ENCODE measurements at regions not wholly inside any gene's neighbourhood (a gene's known extent, or its start where the extent isn't known, plus 50 kb on each side); places are given as distances from the start of the nearest gene placed in this dataset.

DNA sequence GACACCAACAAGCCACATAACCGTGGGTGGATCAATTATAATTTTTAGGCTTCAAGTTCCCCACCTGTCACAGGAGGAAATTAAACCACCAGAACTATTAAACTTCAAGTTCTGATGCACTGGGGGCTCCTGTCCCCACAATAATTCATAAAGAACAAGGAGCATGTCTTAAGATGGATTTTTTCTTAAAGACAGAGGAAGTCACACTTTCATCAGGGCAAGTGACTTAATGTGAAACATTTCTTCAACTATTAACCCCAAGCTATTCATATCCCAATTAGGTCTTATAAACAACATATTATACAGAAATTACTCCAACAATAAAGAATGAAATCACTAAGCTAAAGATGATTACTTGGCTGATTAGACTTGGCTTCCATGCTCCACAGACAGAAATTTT, 292.5 kb downstream of the ETAA1 start:
- intact Hi-C loops (cut with DNase I): no loop called here
- H3K27me3 ChIP-seq: no peaks in the 10 kb centered on the region
- no peak overlapping the region for H3K27ac ChIP-seq
- H3K36me3 ChIP-seq (replicated peaks in 1 of 2; ENCODE audit: insufficient read depth in 1 of 2, low read depth in 2 of 2): no peaks in the 10 kb centered on the region
- no peak overlapping the region for H3K4me3 ChIP-seq
- no peaks in the 10 kb centered on the region for H3K9me3 ChIP-seq
- ATAC-seq (no peak), DNase-seq (no peak)
- no peaks in the 10 kb centered on the region for H3K4me1 ChIP-seq
- TF ChIP-seq, protein P1, sequence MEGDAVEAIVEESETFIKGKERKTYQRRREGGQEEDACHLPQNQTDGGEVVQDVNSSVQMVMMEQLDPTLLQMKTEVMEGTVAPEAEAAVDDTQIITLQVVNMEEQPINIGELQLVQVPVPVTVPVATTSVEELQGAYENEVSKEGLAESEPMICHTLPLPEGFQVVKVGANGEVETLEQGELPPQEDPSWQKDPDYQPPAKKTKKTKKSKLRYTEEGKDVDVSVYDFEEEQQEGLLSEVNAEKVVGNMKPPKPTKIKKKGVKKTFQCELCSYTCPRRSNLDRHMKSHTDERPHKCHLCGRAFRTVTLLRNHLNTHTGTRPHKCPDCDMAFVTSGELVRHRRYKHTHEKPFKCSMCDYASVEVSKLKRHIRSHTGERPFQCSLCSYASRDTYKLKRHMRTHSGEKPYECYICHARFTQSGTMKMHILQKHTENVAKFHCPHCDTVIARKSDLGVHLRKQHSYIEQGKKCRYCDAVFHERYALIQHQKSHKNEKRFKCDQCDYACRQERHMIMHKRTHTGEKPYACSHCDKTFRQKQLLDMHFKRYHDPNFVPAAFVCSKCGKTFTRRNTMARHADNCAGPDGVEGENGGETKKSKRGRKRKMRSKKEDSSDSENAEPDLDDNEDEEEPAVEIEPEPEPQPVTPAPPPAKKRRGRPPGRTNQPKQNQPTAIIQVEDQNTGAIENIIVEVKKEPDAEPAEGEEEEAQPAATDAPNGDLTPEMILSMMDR (IDR thresholded peaks at IDR 0.05): no peak
- no peak for TF ChIP-seq POLR2A (IDR thresholded peaks at IDR 0.05)
- 50 to 56% methylated on average over 1 of the region's 1 CpG for WGBS, 2 donors

- intact Hi-C loops (cut with DNase I): no loop called here
- DNase-seq (peak in 2 of 4 donors; percentile 18 to 26), ATAC-seq (no peak)
- Histone ChIP-seq H3K4me1 (no peaks in the 10 kb centered on the region), H3K36me3 (replicated peaks in 1 of 2; ENCODE audit: insufficient read depth in 1 of 2, low read depth in 2 of 2) (no peaks in the 10 kb centered on the region), H3K4me3 (no peak overlapping the region), H3K9me3 (no peaks in the 10 kb centered on the region), H3K27me3 (no peaks in the 10 kb centered on the region), H3K27ac (no peak overlapping the region)
- TF ChIP-seq, protein P1 (IDR thresholded peaks at IDR 0.05): no peak
- TF ChIP-seq POLR2A (IDR thresholded peaks at IDR 0.05): no peak
- WGBS, 2 donors: 48 to 57% methylated on average over 9 to 10 of the region's 10 CpGs
Measured at GRCh38 chr2:67694445-67694844, 297.3 kb downstream of the ETAA1 start.

DNA sequence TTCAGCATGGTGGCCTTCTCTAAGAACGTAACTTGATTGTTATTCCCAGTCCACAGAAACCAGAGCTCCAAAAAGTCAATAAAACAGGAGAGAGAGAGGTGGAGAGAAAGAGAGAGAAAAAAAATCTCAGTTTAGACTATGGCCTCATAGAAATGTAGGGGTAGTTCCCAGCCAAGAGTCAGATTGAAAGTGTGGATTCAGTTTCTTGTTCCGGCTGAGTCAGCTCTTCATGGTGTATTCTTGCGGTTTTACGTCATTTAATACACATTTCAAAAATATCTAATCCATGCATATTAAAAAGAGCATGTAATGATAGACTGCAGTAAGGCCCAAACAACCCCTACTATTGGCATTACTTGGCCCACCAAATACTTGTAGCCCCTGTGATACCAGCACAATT, 303.9 kb downstream of the ETAA1 start:
- DNase-seq (no peak), ATAC-seq (no peak)
- H3K27me3 ChIP-seq: no peaks in the 10 kb centered on the region
- H3K36me3 ChIP-seq (replicated peaks in 1 of 2; ENCODE audit: insufficient read depth in 1 of 2, low read depth in 2 of 2): no peaks in the 10 kb centered on the region
- no peaks in the 10 kb centered on the region for H3K9me3 ChIP-seq
- TF ChIP-seq, protein P1 (IDR thresholded peaks at IDR 0.05): no peak
- TF ChIP-seq POLR2A (IDR thresholded peaks at IDR 0.05): no peak
- H3K4me1 ChIP-seq: no peaks in the 10 kb centered on the region
- intact Hi-C loops (cut with DNase I): no loop called here
- H3K27ac ChIP-seq: no peak overlapping the region
- H3K4me3 ChIP-seq: no peak overlapping the region
- 86 to 89% methylated on average over 4 of the region's 4 CpGs for WGBS, 2 donors

DNA sequence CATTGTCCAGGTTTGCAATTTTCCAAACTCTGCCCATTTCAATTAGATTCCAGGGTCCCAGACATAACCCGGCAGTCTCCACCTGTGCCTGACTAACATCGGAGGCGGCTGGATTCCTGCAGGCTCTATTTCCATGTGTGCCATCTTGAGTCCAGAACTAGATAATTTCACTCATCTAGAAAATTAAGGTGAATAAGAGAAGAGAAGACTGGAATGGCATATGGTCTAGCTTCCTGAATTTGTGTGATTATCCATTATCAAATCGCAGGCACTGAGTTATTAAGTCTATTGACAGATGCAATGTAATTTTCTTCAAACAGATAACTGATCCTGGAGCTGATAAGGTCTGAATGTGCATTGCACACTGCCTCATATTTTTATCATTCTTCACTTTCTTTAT, 305.2 kb downstream of the ETAA1 start:
- 82 to 83% methylated on average over 4 of the region's 4 CpGs for WGBS, 2 donors
- Histone ChIP-seq H3K27me3 (no peaks in the 10 kb centered on the region), H3K9me3 (no peaks in the 10 kb centered on the region), H3K4me3 (no peak overlapping the region), H3K36me3 (replicated peaks in 1 of 2; ENCODE audit: insufficient read depth in 1 of 2, low read depth in 2 of 2) (no peaks in the 10 kb centered on the region), H3K27ac (no peak overlapping the region), H3K4me1 (no peaks in the 10 kb centered on the region)
- TF ChIP-seq, protein P1 (IDR thresholded peaks at IDR 0.05): no peak
- TF ChIP-seq POLR2A (IDR thresholded peaks at IDR 0.05): no peak
- intact Hi-C loops (cut with DNase I): no loop called here
- ATAC-seq: no peak
- DNase-seq: no peak

- Histone ChIP-seq H3K4me3 (no peak overlapping the region), H3K27me3 (no peaks in the 10 kb centered on the region), H3K36me3 (replicated peaks in 1 of 2; ENCODE audit: insufficient read depth in 1 of 2, low read depth in 2 of 2) (no peaks in the 10 kb centered on the region), H3K27ac (no peak overlapping the region), H3K9me3 (no peaks in the 10 kb centered on the region), H3K4me1 (no peaks in the 10 kb centered on the region)
- DNase-seq (no peak), ATAC-seq (no peak)
- intact Hi-C loops (cut with DNase I): no loop called here
- TF ChIP-seq POLR2A (IDR thresholded peaks at IDR 0.05): no peak
- TF ChIP-seq, protein P1 (IDR thresholded peaks at IDR 0.05): no peak
- WGBS, 2 donors: 69 to 80% methylated on average over 1 of the region's 1 CpG
Measured at GRCh38 chr2:67702937-67703336, 305.8 kb downstream of the ETAA1 start.

Measured in body of pancreas (tissue), 4 donors.